ENCODE measurements at regions not wholly inside any gene's neighbourhood (a gene's known extent, or its start where the extent isn't known, plus 50 kb on each side); places are given as distances from the start of the nearest gene placed in this dataset.

GRCh38 chr5:162699361-162699760, 631.8 kb downstream of the GABRG2 start:
- TF ChIP-seq, protein P1, sequence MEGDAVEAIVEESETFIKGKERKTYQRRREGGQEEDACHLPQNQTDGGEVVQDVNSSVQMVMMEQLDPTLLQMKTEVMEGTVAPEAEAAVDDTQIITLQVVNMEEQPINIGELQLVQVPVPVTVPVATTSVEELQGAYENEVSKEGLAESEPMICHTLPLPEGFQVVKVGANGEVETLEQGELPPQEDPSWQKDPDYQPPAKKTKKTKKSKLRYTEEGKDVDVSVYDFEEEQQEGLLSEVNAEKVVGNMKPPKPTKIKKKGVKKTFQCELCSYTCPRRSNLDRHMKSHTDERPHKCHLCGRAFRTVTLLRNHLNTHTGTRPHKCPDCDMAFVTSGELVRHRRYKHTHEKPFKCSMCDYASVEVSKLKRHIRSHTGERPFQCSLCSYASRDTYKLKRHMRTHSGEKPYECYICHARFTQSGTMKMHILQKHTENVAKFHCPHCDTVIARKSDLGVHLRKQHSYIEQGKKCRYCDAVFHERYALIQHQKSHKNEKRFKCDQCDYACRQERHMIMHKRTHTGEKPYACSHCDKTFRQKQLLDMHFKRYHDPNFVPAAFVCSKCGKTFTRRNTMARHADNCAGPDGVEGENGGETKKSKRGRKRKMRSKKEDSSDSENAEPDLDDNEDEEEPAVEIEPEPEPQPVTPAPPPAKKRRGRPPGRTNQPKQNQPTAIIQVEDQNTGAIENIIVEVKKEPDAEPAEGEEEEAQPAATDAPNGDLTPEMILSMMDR (IDR thresholded peaks at IDR 0.05; ENCODE audit: insufficient read depth, low read length): no peak
- no peak for DNase-seq (ENCODE audit: low read depth)
- H3K4me3 ChIP-seq (ENCODE audit: low read depth, low read length): no peak overlapping the region

DNA sequence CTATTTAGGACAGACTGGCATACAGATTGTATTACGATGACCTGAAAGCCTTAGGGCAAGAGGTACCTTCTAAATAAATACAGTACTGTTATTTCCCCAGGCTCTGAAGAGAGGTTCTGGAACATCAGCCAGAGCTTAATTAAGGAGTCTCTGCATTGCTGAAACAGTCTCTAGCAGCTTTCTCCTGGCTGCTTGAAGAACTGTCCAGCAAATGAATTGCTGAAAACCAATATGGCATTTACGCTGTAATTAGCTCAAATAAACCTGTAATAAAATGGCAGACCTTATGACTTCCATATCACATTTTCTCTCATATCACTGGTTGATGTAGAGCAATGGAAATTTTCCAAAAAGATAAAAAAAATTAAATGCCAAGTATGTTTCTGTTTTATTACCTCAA, 636.3 kb downstream of the GABRG2 start:
- H3K4me3 ChIP-seq (ENCODE audit: low read depth, low read length): no peak overlapping the region
- TF ChIP-seq, protein P1 (IDR thresholded peaks at IDR 0.05; ENCODE audit: insufficient read depth, low read length): no peak
- no peak for DNase-seq (ENCODE audit: low read depth)

DNA sequence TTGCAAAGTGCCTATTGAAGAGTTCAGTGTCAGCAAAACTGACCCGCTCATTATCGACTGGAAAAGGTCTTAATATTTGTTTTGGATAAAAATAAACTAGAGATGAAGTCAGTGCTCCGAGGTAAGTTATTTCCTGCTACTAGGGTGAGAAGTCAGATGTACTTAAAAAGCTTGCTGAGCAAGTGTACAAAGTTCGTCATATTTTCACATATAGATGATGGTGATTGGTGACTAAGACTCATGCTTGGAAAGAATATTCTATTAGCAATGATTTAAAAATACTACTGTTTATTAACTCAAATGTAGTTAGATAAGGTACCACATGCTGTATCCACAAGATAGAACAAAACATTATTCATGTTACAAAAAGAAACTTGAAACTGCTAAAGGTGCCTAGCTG, 643.7 kb downstream of the GABRG2 start:
- H3K4me3 ChIP-seq (ENCODE audit: low read depth, low read length): no peak overlapping the region
- TF ChIP-seq, protein P1 (IDR thresholded peaks at IDR 0.05; ENCODE audit: insufficient read depth, low read length): no peak
- DNase-seq (ENCODE audit: low read depth): no peak

- TF ChIP-seq, protein P1 (IDR thresholded peaks at IDR 0.05; ENCODE audit: insufficient read depth, low read length): no peak
- no peak overlapping the region for H3K4me3 ChIP-seq (ENCODE audit: low read depth, low read length)
- no peak for DNase-seq (ENCODE audit: low read depth)
Measured at GRCh38 chr5:162719720-162720119, 652.1 kb downstream of the GABRG2 start.

- no peak overlapping the region for H3K4me3 ChIP-seq (ENCODE audit: low read depth, low read length)
Measured at GRCh38 chr5:162721125-162721524, 653.6 kb downstream of the GABRG2 start.

DNA sequence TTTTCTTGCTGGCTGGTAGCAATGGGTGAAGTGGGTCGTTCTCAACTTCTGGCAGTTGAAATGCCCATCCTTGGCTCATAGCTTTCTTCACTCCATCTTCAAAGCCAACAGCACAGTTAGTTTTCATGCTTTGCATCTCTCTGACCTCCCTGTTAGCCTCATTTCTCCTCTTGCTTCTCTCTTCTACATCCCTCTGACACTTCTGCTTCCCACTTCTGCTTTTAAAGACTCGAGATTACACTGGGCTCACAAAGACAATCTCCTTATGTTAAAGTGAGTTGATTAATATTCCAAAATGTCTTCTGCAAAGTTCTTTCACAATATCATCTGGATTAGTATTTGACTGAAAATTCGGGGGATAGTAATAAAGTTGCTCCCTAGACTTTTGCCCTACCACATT, 684.8 kb upstream of the CCNG1 start:
- TF ChIP-seq, protein P1 (IDR thresholded peaks at IDR 0.05; ENCODE audit: insufficient read depth, low read length): no peak
- no peak overlapping the region for H3K4me3 ChIP-seq (ENCODE audit: low read depth, low read length)
- DNase-seq (ENCODE audit: low read depth): no peak

More at GRCh38 chr5:162721125-162721524, 653.6 kb downstream of the GABRG2 start:
- TF ChIP-seq, protein P1 (IDR thresholded peaks at IDR 0.05; ENCODE audit: insufficient read depth, low read length): no peak
- DNase-seq (ENCODE audit: low read depth): no peak

- no peak overlapping the region for H3K4me3 ChIP-seq (ENCODE audit: low read depth, low read length)
- TF ChIP-seq, protein P1 (IDR thresholded peaks at IDR 0.05; ENCODE audit: insufficient read depth, low read length): no peak
- DNase-seq (ENCODE audit: low read depth): no peak
Measured at GRCh38 chr5:162762119-162762518, 675.3 kb upstream of the CCNG1 start.
